GM04504 (cell line): ENCODE measurements at regions not wholly inside any gene's neighbourhood (a gene's known extent, or its start where the extent isn't known, plus 50 kb on each side); places are given as distances from the start of the nearest gene placed in this dataset.
"Not testable (repeated sequence)": the region's sequence is repeated elsewhere in the genome, so short reads cannot be mapped to it uniquely, and the experiment has no call there.

ENCODE experiments used
- DNase-seq: peaks from one replicate; pipeline ENCODE4 v3.0.0-alpha.2; 2012; ENCODE audit warnings: low read depth

DNA sequence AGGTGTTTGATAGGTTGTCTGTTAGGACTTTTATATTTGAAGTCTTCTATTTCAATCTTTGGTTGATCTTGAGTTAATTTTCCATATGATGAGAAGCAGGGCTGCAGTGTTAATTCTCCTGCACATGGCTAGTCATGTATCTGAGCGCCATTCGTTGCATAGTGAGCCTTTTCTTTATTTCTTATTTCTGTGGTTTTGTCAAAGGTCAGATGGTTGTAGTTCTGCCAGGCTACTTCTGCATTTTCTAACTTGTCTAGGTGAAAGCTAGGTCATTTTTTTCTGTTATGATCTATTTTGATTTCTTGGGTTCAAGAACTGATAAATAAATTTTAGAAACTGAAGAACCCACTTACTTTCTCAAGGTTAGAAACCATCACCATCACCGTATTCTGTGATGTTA lies 56.7 kb downstream of the CCDC74A start:
- DNase-seq = no peak

DNA sequence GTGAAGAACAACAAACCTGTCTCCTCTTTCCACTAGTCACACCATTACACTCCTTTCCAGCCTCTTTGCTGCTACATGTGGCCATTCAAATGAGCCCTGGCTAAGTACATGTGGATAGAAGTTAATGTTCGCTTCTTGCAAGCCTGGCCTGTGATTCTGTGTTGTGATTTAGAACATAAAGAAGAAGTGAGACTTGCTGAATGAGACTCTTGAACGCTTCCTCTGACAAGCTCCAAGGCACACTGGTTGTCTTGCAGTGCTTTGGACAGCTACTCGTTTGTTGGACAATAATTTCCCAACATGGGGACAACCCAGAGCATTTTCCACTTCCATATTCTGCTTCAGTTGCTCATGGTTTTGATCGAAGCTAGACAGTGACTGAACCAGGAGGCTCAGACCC lies 57.3 kb downstream of the CCDC74A start:
- no peak for DNase-seq

DNA sequence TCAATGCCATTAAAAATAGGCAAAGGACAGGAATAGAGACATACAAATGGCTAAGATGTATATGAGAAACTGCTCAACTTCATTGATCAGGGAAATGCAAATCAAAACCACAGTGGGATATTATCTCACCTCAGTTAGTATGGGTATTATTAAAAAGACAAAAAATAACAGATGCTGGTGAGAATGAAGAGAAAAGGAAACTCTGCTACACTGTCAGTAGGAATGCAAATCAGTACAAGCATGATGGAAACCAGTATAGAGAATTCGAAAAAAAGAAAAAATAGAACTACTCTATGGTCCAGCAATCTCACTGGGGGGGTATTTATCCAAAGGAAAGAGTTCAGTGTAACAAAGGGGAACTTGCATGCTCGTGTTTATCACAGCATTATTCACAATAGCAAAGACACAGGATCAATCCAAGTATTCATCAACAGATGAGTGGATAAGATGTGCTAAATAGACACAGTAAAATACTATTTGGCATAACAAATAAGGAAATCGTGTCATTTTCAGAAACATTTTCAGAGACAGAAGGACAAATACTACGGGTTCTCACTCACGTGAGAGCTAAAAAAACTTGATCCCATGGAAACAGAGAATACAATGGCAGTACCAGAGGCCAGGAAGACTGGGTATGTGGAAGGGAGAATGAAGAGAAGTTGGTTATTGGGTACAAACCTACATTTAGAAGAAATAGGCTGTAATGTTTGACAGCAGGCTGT lies 60.6 kb downstream of the CCDC74A start:
- no peak for DNase-seq

DNA sequence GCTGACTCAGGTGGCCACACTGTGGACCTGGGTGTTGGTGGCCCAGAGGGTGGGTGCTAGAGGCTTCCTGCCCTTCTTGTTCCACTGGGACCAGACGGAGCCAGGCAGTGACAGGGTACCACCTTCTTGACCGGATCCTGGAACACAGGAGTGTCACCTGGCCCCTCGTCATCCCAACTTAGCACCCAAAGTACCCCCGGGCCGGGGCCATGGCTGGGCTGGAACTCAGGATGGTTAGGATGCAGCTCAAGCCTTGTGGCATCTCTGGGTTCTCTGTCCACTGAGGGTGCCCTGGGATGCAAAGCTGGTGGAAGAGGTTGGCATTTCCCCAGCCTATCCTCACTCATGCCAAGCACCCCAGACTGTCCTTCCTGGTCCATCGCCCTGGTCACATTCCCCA lies 61.4 kb downstream of the CCDC74A start:
- DNase-seq = not testable (repeated sequence)

DNA sequence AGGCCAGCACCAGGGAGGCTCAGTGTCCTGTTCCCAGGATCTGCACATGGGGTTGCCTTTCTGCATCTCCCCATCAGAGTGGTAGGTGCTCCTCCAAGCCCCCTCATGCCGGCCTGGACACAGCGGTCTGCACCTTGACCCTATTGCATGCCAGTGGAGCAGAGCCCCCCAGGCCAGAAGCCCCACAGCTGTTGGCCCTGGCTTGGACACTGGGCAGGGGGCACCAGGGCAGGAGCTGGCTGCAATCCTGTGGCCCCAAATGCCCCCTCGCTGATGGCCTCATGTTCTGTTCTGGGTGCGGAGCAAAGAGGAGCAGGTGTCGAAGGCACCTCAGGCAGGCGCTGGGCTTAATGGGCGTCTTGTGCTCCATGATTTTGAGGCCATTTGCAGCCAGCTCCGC lies 62.7 kb downstream of the CCDC74A start:
- DNase-seq = no peak

DNA sequence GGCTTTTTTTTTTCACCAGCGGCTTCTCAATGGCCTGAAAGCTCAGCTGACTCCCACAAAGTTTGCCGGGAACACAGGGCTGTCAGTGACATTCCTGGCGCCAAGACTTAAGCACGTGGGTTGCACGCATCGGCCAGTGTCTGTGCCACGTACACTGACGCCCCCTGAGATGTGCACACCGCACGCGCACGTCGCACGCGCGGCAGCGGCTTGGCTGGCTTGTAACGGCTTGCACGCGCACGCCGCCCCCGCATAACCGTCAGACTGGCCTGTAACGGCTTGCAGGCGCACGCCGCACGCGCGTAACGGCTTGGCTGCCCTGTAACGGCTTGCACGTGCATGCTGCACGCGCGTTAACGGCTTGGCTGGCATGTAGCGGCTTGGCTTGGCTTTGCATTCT lies 63.2 kb downstream of the CCDC74A start:
- DNase-seq = no peak

DNA sequence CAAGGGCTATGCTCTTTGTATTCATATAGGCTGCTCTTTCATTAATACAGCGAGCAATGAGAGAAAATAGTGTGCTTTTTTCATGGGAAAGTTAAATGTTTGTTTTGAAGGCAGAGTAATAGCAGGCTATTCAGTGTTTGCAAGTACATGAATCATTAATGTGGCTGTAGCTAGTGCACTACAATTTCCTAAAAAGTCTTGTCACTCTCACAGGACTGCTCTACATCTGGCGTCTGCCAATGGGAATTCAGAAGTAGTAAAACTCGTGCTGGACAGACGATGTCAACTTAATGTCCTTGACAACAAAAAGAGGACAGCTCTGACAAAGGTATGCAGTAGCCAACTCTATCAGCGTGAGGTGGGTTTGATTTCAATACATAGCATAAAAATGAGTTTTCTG lies 68.9 kb downstream of the CCDC74A start:
- not testable (repeated sequence) for DNase-seq

DNA sequence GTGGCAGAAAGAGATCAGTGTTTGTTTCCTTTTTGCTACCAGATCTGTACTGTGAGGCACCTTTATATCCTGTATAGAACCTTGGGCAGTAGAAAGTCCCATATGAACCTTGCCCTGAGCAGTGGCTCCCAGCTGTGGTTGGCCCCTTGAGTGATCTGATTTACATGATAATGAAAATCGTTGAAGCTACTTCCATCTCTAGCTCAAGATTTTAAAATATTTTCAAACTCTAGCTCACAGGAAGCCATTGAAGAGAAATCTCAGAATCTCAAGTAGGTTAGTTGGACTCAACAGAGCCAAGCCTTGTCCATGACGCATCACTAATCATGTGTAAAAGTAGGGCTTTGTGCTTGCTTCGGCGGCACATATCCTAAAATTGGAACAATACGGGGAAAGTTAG lies 74.8 kb downstream of the CCDC74A start:
- not testable (repeated sequence) for DNase-seq

DNA sequence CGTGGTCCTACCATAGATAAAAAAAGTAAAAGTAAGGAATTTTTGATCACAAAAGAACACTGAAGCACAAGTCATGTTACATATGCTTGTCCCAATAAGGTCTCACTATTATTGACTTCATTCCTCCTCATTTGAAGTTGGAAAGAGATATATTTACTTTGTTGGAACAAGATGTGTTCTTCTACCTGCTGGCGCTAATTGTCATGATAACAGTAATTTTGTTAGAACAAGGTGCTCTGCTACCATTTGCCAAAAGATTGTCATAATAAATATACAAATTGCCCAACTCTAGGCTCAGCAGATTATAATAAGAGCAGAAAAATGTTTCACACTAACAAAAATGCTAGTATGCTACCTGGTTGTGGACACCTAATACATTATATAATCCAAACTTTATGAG lies 77.0 kb downstream of the CCDC74A start:
- not testable (repeated sequence) for DNase-seq

DNA sequence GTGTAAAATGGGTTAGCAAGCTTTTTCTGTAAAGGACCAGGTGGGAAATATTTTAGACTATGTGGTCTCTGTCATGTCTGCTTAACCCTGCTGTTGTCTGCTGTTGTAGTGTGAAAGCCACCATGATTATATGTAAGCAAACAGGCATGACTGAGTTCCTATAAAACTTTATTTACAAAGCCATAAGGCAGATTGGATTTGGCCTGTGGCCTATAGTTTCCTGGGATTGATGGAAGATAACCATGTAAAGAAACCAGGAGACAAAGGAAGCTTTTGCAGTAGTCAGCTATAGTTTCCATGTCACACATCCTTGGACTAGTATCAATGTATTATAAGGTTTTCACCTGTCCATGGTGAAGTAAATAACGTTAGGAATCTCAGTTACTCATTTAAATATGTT lies 78.7 kb downstream of the CCDC74A start:
- not testable (repeated sequence) for DNase-seq

DNA sequence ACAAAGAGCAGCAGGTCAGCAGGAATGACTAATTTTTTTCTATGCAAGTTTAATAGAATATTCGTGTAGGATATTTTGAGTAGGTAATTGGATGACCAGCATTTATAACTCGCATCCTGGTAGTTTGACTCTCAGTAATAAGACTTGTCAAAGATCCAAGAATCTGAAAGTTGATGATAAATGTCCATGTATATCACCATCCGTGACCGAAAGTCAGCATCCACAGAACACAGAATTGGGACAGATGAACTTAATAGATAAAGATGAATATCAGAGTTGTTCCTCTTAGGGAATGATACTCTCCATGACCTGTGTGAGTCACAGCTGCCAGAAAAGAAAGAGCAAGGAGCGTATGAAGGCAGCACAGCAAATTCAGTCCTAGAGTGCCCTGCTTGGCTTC lies 79.4 kb downstream of the CCDC74A start:
- DNase-seq = not testable (repeated sequence)

DNA sequence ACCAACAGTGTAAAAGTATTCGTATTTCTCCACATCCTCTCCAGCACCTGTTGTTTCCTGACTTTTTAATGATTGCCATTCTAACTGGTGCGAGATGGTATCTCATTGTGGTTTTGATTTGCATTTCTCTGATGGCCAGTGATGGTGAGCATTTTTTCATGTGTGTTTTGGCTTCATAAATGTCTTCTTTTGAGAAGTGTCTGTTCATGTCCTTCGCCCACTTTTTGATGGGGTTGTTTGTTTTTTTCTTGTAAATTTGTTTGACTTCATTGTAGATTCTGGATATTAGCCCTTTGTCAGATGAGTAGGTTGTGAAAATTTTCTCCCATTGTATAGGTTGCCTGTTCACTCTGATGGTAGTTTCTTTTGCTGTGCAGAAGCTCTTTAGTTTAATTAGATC lies 86.9 kb downstream of the CCDC74A start:
- not testable (repeated sequence) for DNase-seq

DNA sequence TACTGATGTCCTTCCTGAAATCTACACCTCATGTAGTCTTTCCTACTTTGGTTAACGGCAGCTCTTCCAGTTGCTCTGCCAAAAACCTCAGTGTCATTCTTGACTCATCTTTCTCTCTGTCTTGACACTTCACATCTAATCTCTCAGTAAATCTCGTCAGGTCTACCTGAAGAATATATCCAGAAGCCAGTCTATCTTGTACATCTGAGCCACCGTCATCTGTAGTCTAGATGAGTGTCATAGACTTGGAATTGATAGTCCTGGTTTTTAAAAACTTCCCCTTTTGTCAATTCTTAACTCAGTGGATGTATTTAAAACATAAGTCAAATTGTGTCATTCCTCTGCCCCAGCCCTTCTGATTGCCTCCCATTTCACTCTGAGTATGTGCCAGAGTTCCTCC lies 90.6 kb downstream of the CCDC74A start:
- not testable (repeated sequence) for DNase-seq

DNA sequence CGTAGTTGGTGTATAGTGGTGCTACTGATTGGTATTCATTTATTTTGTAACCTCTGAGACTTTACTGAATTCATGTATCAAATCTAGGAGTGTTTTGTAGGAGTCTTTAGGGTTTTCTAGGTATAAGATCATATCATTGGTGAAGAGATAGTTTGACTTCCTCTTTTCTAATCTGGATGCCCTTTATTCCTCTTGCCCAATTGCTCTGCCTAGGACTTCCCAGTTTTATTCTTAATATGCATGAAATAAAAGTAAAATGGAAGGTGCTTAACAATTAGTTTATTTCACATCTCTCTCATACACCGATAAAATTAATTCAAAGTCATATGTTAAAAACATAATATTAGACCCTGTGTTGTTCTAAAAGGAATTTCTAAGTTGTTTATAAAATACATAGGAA lies 95.2 kb downstream of the CCDC74A start:
- DNase-seq = not testable (repeated sequence)

DNA sequence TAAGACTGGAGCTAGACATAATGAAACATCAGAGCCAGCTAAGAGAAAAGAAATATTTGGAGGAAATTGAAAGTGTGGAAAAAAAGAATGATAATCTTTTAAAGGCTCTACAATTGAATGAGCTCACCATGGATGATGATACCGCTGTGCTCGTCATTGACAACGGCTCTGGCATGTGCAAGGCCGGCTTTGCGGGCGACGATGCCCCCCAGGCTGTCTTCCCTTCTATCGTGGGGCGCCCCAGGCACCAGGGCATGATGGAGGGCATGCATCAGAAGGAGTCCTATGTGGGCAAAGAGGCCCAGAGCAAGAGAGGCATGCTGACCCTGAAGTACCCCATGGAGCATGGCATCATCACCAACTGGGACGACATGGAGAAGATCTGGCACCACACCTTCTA lies 98.3 kb downstream of the CCDC74A start:
- not testable (repeated sequence) for DNase-seq

DNA sequence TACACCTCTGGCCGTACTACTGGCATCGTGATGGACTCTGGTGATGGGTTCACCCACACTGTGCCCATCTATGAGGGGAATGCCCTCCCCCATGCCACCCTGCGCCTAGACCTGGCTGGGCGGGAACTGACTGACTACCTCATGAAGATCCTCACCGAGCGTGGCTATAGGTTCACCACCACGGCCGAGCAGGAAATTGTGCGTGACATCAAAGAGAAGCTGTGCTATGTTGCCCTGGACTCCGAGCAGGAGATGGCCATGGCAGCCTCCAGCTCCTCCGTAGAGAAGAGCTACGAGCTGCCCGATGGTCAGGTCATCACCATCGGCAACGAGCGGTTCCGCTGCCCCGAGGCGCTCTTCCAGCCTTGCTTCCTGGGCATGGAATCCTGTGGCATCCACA lies 98.9 kb downstream of the CCDC74A start:
- not testable (repeated sequence) for DNase-seq

DNA sequence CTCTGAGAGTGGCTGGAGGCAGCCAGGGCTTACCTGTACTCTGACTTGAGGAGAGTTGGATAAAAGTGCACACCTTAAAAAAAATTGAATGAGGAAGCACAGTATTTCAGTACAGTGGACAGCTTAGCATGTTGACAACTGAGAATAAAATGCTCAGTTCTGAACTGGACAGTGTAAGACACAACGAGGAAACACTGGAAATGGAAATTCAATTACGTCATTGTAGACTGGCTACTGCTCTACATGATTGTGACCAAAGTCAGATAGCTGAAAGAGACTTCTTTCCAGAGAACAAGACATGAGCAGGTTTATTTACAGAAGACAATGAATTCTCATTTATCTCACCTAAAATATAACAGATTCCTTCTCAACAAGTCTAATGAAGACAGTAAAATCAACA lies 100.1 kb downstream of the CCDC74A start:
- not testable (repeated sequence) for DNase-seq

DNA sequence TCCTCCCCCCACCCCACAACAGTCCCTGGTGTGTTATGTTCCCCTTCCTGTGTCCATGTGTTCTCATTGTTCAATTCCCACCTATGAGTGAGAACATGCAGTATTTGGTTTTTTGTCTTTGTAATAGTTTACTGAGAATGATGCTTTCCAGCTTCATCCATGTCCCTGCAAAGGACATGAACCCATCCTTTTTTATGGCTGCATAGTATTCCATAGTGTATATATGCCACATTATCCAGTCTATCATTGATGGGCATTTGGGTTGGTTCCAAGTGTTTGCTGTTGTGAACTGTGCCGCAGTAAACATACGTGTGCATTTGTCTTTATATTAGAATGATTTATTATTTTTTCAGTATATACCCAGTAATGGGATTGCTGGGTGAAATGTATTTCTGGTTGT lies 104.0 kb downstream of the CCDC74A start:
- DNase-seq = not testable (repeated sequence)

DNA sequence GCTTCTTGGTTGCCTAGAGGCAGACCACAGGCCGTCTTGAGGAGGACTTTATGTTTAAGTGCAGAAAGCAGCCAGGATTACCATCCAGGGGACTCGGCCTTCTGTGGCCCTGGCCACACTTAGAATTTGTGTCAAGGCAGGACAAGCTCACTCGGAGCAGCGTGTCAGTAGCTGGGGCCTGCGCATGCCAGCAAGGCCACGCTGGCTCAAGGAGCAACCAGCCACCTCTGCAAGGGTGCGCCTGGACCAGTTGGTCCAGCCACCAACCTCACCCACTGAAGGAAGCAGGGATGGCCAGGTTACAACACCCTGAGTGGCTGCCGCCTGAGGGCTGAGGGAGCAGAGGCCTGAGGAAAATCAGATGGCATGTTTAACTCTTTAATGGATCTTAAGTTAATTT lies 105.7 kb downstream of the CCDC74A start:
- not testable (repeated sequence) for DNase-seq

DNA sequence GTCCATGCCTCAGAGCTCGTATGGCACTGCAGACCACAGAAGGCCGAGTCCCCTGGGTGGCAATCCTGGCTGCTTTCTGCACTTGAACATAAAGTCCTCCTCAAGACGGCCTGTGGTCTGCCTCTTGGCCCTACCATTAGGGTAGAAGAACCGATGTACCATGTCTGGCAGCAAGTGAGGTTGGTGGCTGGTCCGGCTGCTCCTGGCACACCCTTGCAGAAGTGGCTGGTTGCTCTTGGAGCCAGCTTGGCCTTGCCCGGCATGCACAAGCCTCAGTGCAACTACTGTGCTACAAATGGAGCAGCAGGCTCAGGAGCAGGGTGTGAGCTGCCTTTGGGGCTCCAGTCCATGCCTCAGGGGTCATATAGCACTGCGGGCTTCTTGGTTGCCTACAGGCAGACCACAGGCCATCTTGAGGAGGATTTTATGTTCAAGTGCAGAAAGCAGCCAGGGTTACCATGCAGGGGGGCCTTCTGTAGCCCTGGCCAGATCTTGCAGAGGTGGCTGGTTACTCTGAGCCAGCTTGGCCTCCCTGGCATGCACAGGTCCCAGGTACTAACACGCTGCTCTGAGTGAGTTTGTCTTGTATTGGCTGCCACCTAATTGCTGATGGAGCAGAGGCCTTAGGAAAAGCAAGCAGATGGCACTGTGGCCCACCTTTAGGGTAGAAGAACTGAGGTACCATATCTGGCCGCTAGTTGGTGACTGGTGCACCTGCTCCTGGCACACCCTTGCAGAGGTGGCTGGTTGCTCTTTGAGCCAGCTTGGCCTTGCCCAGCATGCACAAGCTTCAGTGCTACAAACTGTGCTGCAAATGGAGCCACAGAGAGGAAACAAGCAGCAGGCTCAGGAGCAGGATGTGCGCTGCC lies 106.4 kb downstream of the CCDC74A start:
- not testable (repeated sequence) for DNase-seq

DNA sequence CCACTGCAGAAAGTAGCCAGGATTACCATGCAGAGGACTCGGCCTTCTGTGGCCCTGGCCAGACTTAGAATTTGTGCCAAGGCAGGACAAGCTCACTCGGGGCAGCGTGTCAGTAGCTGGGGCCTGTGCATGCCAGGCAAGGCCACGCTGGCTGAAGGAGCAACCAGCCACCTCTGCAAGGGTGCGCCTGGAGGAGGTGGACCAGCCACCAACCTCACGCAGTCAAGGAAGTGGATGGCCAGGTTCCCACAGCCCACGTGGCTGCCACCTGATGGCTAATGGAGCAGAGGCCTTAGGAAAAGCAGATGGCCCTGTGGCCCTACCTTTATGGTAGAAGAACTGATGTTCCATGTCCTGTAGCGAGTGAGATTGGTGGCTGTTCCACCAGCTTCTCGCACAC lies 107.9 kb downstream of the CCDC74A start:
- no peak for DNase-seq

DNA sequence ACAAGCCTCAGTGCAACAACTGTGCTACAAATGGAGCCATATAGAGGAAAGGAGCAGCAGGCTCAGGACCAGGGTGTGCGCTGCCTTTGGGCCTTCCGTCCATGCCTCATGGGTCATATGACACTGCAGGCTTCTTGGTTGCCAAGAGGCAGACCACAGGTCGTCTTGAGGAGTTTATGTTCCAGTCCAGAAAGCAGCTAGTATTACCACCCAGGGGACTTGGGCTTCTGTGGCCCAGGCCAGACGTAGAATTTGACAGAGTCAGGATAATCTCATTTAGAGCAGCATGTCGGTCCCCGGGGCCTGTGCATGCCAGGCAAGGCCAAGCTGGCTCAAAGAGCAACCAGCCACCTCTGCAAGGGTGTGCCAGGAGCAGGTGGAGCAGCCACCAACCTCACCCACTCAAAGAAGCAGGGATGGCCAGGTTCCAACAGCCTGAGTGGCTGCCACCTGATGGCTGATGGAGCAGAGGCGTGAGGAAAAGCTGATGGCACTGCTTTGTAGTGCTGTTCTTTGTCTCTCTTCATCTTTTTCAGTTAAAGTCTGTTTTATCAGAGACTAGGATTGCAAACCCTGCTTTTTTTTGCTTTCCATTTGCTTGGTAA lies 109.1 kb downstream of the CCDC74A start:
- DNase-seq = not testable (repeated sequence)
